NCI-H2171 treated with DMSO at 0.1 percent for 48 hours (cell line): ENCODE measurements at regions not wholly inside any gene's neighbourhood (a gene's known extent, or its start where the extent isn't known, plus 50 kb on each side); places are given as distances from the start of the nearest gene placed in this dataset.

ENCODE experiments used
- DNase-seq: peaks from one replicate; lab custom pipeline; 2025; lab: John Stamatoyannopoulos, UW

- no peak for DNase-seq
Observed at GRCh38 chr6:10305790-10306415, 109.0 kb downstream of the TFAP2A start.

- DNase-seq = no peak
Observed at GRCh38 chr6:10303608-10304506, 111.0 kb downstream of the TFAP2A start.

GRCh38 chr6:10302566-10303235 is 112.2 kb downstream of the TFAP2A start:
- no peak for DNase-seq

- no peak for DNase-seq
Observed at GRCh38 chr6:10300071-10300470, 114.8 kb downstream of the TFAP2A start.

GRCh38 chr6:10297832-10298231 is 117.0 kb downstream of the TFAP2A start:
- DNase-seq = no peak

GRCh38 chr6:10278746-10279145 is 136.1 kb downstream of the TFAP2A start:
- DNase-seq = no peak

- no peak for DNase-seq
Observed at GRCh38 chr6:10276660-10277287, 138.1 kb downstream of the TFAP2A start.

GRCh38 chr6:10276106-10276505 is 138.8 kb downstream of the TFAP2A start:
- DNase-seq = no peak

- DNase-seq = no peak
Observed at GRCh38 chr6:10272591-10272990, 142.3 kb downstream of the TFAP2A start.

- DNase-seq = no peak
Observed at GRCh38 chr6:10271982-10272381, 142.9 kb downstream of the TFAP2A start.

- no peak for DNase-seq
Observed at GRCh38 chr6:10269814-10270472, 144.9 kb downstream of the TFAP2A start.

- DNase-seq = no peak
Observed at GRCh38 chr6:10268611-10269310, 146.1 kb downstream of the TFAP2A start.

GRCh38 chr6:10268111-10268510 is 146.8 kb downstream of the TFAP2A start:
- DNase-seq = no peak

- no peak for DNase-seq
Observed at GRCh38 chr6:10266462-10266861, 148.4 kb downstream of the TFAP2A start.

GRCh38 chr6:10266061-10266460 is 148.8 kb downstream of the TFAP2A start:
- no peak for DNase-seq

GRCh38 chr6:10262505-10262904 is 152.4 kb downstream of the TFAP2A start:
- no peak for DNase-seq

- DNase-seq = no peak
Observed at GRCh38 chr6:10259671-10260070, 155.2 kb downstream of the TFAP2A start.

- no peak for DNase-seq
Observed at GRCh38 chr6:10258341-10258740, 156.5 kb downstream of the TFAP2A start.

GRCh38 chr6:10256113-10256690 is 158.7 kb downstream of the TFAP2A start:
- DNase-seq = no peak

- no peak for DNase-seq
Observed at GRCh38 chr6:10250655-10251220, 164.1 kb downstream of the TFAP2A start.
